Epithelial cell of proximal tubule (primary cell): ENCODE measurements at regions not wholly inside any gene's neighbourhood (a gene's known extent, or its start where the extent isn't known, plus 50 kb on each side); places are given as distances from the start of the nearest gene placed in this dataset.
A peak's percentile ranks its signal among the peaks of the same experiment; 100 is the strongest.

Experiments
- DNase-seq: peaks from one replicate; pipeline ENCODE4 v3.0.0-alpha.2; 2011; ENCODE audit warnings: low read depth
- H3K4me3 ChIP-seq: 2 replicates; pipeline ENCODE4 v1.5.1; 2011; ENCODE audit warnings: low read depth, mild to moderate bottlenecking, low read length
- CTCF ChIP-seq: conservative IDR thresholded peaks from 2 replicates; pipeline ENCODE4 v1.5.1; 2012; ENCODE audit warnings: low read depth, mild to moderate bottlenecking, low read length

GRCh38 chr4:108556166-108556565, 64.2 kb upstream of the RPL34 start:
- no peak overlapping the region for H3K4me3 ChIP-seq
- TF ChIP-seq CTCF, result no peak
- DNase-seq, result no peak

GRCh38 chr4:108555701-108556100, 64.7 kb upstream of the RPL34 start:
- H3K4me3 ChIP-seq, result no peak overlapping the region
- TF ChIP-seq CTCF, result no peak
- no peak for DNase-seq

- no peak overlapping the region for H3K4me3 ChIP-seq
- TF ChIP-seq CTCF, result no peak
- no peak for DNase-seq
These were observed 72.7 kb upstream of the RPL34 start for GRCh38 chr4:108547682-108548081.

GRCh38 chr4:108546728-108547127, 73.6 kb upstream of the RPL34 start:
- no peak for TF ChIP-seq CTCF
- no peak for DNase-seq
- no peak overlapping the region for H3K4me3 ChIP-seq

- DNase-seq, result peak; percentile 48
- TF ChIP-seq CTCF, result no peak
- no peak overlapping the region for H3K4me3 ChIP-seq
These were observed 75.9 kb upstream of the RPL34 start for GRCh38 chr4:108544481-108544880.

- no peak for DNase-seq
- H3K4me3 ChIP-seq, result no peak overlapping the region
These were observed 76.9 kb upstream of the RPL34 start for GRCh38 chr4:108543359-108543968.

More at GRCh38 chr4:108543359-108543968, 76.9 kb upstream of the RPL34 start:
- no peak for TF ChIP-seq CTCF
